Fibroblast of skin of scalp (primary cell): ENCODE measurements at regions not wholly inside any gene's neighbourhood (a gene's known extent, or its start where the extent isn't known, plus 50 kb on each side); places are given as distances from the start of the nearest gene placed in this dataset.
A peak's percentile ranks its signal among the peaks of the same experiment; 100 is the strongest.

Source experiments
- DNase-seq: peaks from one replicate; pipeline ENCODE4 v3.0.0-alpha.2; 2013

GRCh38 chr12:25714198-25714984, 161.3 kb upstream of the LMNTD1 start:
- DNase-seq: no peak

GRCh38 chr12:25715102-25715501, 162.0 kb upstream of the LMNTD1 start:
- DNase-seq: no peak

GRCh38 chr12:25716842-25717241, 163.8 kb upstream of the LMNTD1 start:
- no peak for DNase-seq

DNA sequence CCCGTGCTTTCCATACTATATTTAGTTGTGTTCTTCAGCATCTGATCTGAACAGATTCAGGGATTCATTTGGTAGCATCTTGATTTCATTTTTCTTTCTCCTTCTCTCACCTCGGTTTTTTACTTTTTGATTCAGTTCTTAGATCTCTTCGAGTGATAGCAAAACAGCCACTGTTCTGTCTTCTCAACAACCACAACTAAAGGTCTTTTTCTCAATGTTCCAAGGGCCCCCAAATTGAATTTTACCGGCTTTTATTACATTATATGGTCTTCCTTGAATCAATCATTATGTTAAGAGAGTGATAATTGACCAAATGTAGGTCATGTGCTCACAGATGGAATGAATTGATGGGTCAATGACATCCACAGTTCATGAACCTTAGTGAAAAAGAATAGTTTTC, 164.5 kb upstream of the LMNTD1 start:
- no peak for DNase-seq

GRCh38 chr12:25718081-25718731, 165.1 kb upstream of the LMNTD1 start:
- DNase-seq: no peak

GRCh38 chr12:25719505-25719904, 166.4 kb upstream of the LMNTD1 start:
- no peak for DNase-seq

GRCh38 chr12:25723336-25723735, 170.3 kb upstream of the LMNTD1 start:
- DNase-seq: no peak

DNA sequence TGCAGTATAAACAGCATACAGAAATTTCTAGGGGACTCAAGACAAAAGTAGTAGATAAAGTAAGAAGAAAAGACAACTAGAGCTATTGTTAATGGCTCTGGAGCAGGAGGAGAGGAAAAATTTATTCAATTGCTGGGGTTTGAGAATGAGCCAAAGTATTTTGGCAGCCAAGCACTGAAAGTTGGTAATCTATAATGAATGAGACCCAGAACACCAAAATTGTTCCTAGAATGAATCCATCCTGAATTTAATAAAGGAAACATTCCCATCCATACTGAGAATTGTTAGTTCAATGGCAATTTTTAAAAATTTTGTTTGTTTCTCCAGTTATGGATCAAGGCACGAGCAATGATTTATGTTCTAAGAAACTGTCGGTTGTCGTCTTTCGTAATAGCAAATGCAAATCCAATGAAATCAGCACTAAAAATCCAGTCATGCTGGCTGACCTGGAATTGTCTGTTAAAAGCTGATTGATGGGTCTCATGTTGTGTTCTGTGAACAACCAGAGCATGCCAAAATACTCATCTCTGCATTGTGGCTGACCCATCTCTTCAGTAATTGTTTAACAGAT, 170.9 kb upstream of the LMNTD1 start:
- peak; percentile 55 for DNase-seq

- no peak for DNase-seq
Observed at GRCh38 chr12:25725470-25725869, 172.4 kb upstream of the LMNTD1 start.

DNA sequence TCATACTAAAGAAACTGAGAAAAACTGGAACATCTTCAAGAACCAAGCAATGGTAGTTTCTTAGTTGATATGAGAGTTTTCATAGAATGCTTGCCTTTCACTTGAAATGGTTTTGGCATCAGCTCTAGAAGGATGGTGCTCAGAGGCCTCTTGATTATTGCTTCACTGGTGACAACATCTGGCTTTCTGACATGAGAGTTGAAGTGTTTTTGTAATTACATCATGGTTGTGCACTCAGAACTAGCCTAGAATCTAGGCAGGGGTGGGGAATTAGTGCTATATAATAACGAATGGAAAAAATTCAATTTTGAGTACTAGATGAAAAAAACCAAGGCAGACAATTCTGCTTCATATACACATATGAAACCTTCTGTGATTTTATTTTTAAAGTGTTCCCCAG, 172.8 kb upstream of the LMNTD1 start:
- peak; percentile 66 for DNase-seq

GRCh38 chr12:25728056-25728595, 175.0 kb upstream of the LMNTD1 start:
- DNase-seq: no peak

DNA sequence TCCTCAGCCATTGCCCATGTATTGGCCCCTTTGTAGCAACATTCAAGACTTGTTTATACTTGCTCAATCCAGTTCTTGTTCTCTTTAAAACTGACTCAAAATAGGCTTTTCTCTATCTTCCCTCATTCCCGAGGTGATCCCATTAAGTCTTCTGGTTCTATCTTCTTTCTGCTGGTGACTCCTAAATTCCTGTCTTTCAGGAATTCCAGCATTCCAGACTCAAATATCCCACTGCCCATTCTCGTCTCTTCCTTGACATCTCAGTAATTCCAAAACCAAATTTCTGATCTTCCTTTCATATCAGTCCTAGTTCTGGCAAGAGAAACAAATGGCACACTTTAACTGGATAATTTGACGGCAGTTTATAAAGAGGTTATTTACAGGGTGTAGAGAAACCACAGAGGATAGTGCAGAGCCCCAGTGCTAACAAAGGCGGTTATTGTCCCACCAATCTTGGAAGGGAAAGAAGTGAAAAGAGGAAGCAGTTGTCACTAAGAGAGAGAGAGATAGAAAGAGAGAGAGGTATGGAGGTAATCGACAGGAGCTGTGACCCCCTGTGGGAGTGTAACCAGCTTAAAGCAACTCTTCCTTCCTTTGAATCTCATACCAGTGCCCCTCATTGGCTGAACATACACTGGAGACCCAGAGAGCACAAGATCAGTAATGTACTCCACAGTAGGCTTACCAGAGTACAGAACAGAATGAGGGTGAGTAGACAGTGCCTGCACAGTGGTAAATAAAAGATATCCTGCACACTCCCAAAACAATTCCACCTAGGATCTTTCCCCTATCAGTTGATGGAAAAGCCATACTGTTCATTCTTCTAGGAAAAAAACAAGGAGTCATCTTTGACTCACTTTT, 177.6 kb upstream of the LMNTD1 start:
- no peak for DNase-seq

DNA sequence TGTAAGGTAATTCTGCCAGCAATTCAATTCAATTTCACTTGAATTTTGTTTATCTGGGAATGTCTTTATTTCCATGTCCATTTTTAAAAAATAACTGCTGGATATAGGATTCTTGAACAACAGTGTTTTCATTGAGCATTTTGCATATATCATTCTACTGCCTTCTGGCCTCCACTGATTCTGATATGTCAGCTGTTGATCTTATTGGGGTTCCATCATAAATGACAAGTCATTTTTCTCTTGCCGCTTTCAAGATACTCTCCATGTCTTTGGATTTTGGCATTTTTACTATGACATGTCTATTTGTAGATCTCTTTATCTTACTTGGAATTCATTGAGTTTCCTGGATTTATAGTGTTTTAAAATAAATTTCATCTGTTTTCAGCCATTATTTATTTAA, 180.5 kb upstream of the LMNTD1 start:
- no peak for DNase-seq

- DNase-seq: no peak
Observed at GRCh38 chr12:25734529-25735180, 181.6 kb upstream of the LMNTD1 start.

GRCh38 chr12:25740617-25741016, 187.5 kb upstream of the LMNTD1 start:
- no peak for DNase-seq

DNA sequence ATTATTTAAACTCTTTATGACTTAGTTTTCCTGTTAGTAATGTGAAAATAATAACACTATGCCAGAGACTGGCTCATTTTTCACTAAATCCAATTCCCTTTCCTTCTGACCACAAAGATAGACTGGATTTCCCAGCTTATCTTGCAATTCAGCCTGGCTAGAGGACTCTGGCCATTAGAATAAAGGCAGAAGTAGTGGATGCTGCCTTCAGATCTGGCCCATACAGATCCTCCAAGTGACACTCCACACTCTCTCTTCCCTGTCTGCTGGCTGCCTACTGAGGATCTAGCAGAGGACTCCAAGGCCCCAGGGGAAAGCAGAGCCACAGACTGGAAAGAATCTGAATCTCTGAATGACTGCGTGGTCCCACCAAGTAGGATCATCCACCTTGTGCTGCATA, 188.8 kb upstream of the LMNTD1 start:
- DNase-seq: no peak

- peak; percentile 22 for DNase-seq
Observed at GRCh38 chr12:25743679-25744215, 190.7 kb upstream of the LMNTD1 start.

DNA sequence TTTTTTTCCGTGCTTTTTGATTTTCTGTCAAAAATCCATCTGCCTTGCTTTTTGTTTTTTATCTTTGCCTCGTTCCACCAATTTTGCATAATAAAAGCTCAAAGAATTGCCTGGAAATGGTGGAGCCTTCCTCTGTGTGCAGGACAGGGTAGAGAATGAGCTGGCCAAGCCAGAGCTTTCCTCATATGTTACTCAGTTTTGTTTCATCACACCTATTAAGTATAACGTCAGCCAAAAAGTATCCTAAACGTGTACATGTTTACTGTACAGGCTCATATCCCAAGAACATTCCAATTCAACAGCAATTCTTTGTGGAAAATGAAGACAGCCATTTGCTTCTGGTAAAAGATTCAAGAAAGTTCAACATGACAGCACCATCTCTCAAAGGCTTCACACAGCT, 191.2 kb upstream of the LMNTD1 start:
- DNase-seq: no peak

DNA sequence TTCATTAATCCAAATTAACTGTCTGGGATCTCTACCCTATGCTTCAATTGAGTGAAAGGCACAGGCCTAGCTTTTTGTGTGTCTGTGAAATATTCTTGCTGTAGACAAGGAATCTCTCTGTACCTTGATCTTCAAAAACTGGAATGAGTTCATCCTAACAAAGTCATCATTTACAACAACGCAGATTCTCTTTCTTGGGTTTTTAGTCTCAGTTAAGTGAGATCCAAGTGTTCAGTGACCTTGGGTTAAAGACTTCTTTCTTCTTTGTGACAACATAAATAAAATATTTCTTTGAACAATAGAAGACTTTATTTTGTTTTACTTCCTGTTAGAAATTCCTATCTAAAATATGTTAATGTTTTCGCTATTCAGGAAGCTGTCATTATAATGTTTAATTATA, 192.2 kb upstream of the LMNTD1 start:
- no peak for DNase-seq

GRCh38 chr12:25746131-25746530, 193.0 kb upstream of the LMNTD1 start:
- no peak for DNase-seq

DNA sequence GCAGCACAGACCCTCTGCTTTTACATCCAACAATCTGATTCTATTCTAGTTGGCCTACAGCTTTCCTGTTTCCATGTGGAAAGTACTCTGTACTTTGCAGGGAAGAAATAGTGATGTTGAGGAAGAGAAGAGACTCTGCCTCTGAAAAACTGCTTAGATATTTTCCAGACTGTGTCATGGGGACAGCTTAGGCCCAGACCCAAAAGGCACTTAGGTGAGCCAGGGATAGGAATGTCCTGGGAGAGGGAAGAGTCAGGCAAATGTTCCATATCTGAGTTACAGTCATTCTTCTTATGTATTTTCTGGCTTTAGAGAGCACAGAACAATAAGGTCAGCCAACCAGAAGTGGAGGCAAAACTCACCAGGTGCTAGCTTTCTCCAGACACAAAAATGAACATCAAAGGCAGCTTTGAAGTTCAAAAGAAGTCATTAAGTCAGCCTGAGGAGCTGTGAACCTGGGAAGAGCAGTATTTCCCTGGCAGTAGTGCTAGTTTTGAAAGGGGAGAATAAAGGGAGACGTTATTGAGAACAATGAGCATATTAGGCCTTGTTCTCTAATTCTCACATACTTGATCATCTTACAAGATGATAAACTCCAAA, 199.7 kb upstream of the LMNTD1 start:
- DNase-seq: no peak
